ENCODE measurements at regions not wholly inside any gene's neighbourhood (a gene's known extent, or its start where the extent isn't known, plus 50 kb on each side); places are given as distances from the start of the nearest gene placed in this dataset.

DNA sequence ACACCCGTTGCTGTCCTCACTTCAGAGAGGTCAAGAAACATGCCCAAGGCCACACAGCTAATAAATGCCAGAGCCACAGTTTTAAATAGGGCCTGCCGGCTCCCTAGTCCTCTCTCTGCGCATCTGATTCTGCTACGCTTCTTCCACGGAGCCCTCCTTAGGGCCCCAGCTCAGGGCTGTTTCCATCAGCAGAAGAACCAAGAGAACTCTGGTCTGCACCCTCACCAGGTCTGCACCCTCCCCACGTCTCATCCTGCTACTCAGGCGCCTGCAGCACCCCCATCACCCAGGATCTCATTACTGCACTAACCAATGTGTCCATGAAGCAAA, 79.5 kb upstream of the NKD1 start:
- H4K91ac ChIP-seq (ENCODE audit: insufficient read length, low read depth, low read length), result no peak overlapping the region
- H3K18ac ChIP-seq (ENCODE audit: insufficient read length, low read depth, low read length), result no peak overlapping the region
- WGBS (ENCODE audit: extremely low coverage, insufficient read length, low lambda C conversion rate), result no CpG with 5 or more reads among the region's 7 CpGs
- H3K23ac ChIP-seq (ENCODE audit: insufficient read length, low read depth, low read length), result no peak overlapping the region
- H2AK5ac ChIP-seq (ENCODE audit: insufficient read length, low read length), result no peak overlapping the region
- Mint-ChIP-seq H3K4me3 (peak overlapping the region; percentile 46 to 75; a peak in 4 of 5 replicates), H3K4me1 (peaks cover 40 to 41% of the 10 kb centered on the region in 2 experiments), H3K9me3 (peaks cover 0 to 2% of the 10 kb centered on the region in 2 experiments; a peak in 2 of 5 replicates), H3K36me3 (ENCODE audit: insufficient read depth in 1 of 3, low read depth in 3 of 3) (no peaks in the 10 kb centered on the region; a peak in 1 of 7 replicates), H3K27me3 (ENCODE audit: low read depth) (peaks cover 71% of the 10 kb centered on the region), H3K27ac (peak overlapping the region in 2 of 3 experiments; percentile 44 to 94; a peak in 2 of 7 replicates)
- H4K20me1 ChIP-seq (ENCODE audit: control insufficient read depth, insufficient read depth, insufficient read length), result no peaks in the 10 kb centered on the region
- H2AFZ ChIP-seq (ENCODE audit: low read length), result no peak overlapping the region
- H2BK5ac ChIP-seq (ENCODE audit: insufficient read length, low read length), result no peak overlapping the region
- H3K9me3 ChIP-seq (ENCODE audit: control insufficient read depth, low read depth, low read length), result no peaks in the 10 kb centered on the region
- H4K5ac ChIP-seq (ENCODE audit: insufficient read length, low read depth, low read length), result no peak overlapping the region
- H3K23me2 ChIP-seq (ENCODE audit: insufficient read length, low read depth, low read length, poor library complexity, severe bottlenecking), result no peaks in the 10 kb centered on the region
- H2BK20ac ChIP-seq (ENCODE audit: low read depth, low read length, poor library complexity, severe bottlenecking), result no peak overlapping the region
- no peak overlapping the region for H2BK15ac ChIP-seq (ENCODE audit: low read depth, low read length)
- no peak overlapping the region for H3T11ph ChIP-seq (ENCODE audit: low read length)
- peaks cover 8% of the 10 kb centered on the region; the same call in 1 of the 2 replicates for H3K27me3 ChIP-seq (ENCODE audit: insufficient read depth, low read length)
- no peak overlapping the region for H3K4ac ChIP-seq (ENCODE audit: low read depth, low read length)
- no peak for DNase-seq
- no peaks in the 10 kb centered on the region for H3K79me2 ChIP-seq (ENCODE audit: insufficient read depth, low read length)
- peak overlapping the region; percentile 30 for H3K4me2 ChIP-seq (ENCODE audit: insufficient read depth, insufficient read length, low read length)
- peaks cover 13% of the 10 kb centered on the region; the same call in 1 of the 2 replicates for H3K4me1 ChIP-seq (ENCODE audit: insufficient read depth, low read length)
- no peak overlapping the region for H3K56ac ChIP-seq (ENCODE audit: insufficient read length, low read depth, low read length)
- H2BK120ac ChIP-seq (ENCODE audit: low read depth, low read length, poor library complexity, severe bottlenecking), result no peak overlapping the region
- TF ChIP-seq, protein P1, sequence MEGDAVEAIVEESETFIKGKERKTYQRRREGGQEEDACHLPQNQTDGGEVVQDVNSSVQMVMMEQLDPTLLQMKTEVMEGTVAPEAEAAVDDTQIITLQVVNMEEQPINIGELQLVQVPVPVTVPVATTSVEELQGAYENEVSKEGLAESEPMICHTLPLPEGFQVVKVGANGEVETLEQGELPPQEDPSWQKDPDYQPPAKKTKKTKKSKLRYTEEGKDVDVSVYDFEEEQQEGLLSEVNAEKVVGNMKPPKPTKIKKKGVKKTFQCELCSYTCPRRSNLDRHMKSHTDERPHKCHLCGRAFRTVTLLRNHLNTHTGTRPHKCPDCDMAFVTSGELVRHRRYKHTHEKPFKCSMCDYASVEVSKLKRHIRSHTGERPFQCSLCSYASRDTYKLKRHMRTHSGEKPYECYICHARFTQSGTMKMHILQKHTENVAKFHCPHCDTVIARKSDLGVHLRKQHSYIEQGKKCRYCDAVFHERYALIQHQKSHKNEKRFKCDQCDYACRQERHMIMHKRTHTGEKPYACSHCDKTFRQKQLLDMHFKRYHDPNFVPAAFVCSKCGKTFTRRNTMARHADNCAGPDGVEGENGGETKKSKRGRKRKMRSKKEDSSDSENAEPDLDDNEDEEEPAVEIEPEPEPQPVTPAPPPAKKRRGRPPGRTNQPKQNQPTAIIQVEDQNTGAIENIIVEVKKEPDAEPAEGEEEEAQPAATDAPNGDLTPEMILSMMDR (conservative IDR thresholded peaks at IDR 0.05), result no peak
- H3K9ac ChIP-seq (ENCODE audit: extremely low read depth, insufficient read length, low read length), result no peak overlapping the region
- H3K27ac ChIP-seq (ENCODE audit: insufficient read length, low read depth, low read length), result no peak overlapping the region
- no peak overlapping the region for H2BK12ac ChIP-seq (ENCODE audit: insufficient read length, low read depth, low read length)
- no peaks in the 10 kb centered on the region for H3K79me1 ChIP-seq (ENCODE audit: insufficient read depth, low read depth, low read length, poor library complexity, severe bottlenecking)
- H4K8ac ChIP-seq (replicated peaks; ENCODE audit: insufficient read length, low read depth, low read length), result no peak overlapping the region
- H3K14ac ChIP-seq (ENCODE audit: insufficient read depth, low read length), result no peak overlapping the region

Data from H9 (cell line).